Fibroblast of lung (primary cell): ENCODE measurements at regions not wholly inside any gene's neighbourhood (a gene's known extent, or its start where the extent isn't known, plus 50 kb on each side); places are given as distances from the start of the nearest gene placed in this dataset.
"Not testable (repeated sequence)": the region's sequence is repeated elsewhere in the genome, so short reads cannot be mapped to it uniquely, and the experiment has no call there.

ENCODE experiments used
- DNase-seq, 2 donors: peaks; one replicate each; pipeline versions ENCODE4 v3.0.0 to v3.0.0-alpha.2; 2010; ENCODE audit warnings: low read depth in 2 of 2
- H2AFZ ChIP-seq: 2 replicates; pipeline ENCODE4 v1.5.1; 2012; ENCODE audit warnings: low read length, control low read depth, inconsistent platforms
- H3K27ac ChIP-seq: 2 replicates; pipeline ENCODE4 v1.5.1; 2011; ENCODE audit warnings: low read length, control low read depth; ENCODE audit not compliant: insufficient read depth
- H3K27me3 ChIP-seq: 2 replicates; pipeline ENCODE4 v1.5.1; 2011; ENCODE audit warnings: mild to moderate bottlenecking, low read length; ENCODE audit not compliant: control insufficient read depth, insufficient read depth
- H3K36me3 ChIP-seq: 2 replicates; pipeline ENCODE4 v1.5.1; 2011; ENCODE audit warnings: low read length; ENCODE audit not compliant: control insufficient read depth, insufficient read depth
- H3K4me1 ChIP-seq: 2 replicates; pipeline ENCODE4 v1.5.1; 2011; ENCODE audit warnings: low read length; ENCODE audit not compliant: control insufficient read depth, insufficient read depth; ENCODE audit errors: extremely low read depth
- H3K4me2 ChIP-seq: 2 replicates; pipeline ENCODE4 v1.5.1; 2011; ENCODE audit warnings: low read length, control low read depth; ENCODE audit not compliant: insufficient read depth; ENCODE audit errors: extremely low read depth
- H3K4me3 ChIP-seq, 4 experiments: fragments of 200-600 bp in 1 of 4; sonication (generic) in 1 of 4; replicated peaks in 1 of 4; 2 replicates each; pipeline ENCODE4 v1.5.1; 2011 to 2016; ENCODE audit warnings: low read length in 4 of 4, low read depth in 3 of 4, mild to moderate bottlenecking in 3 of 4, control low read depth in 2 of 4, inconsistent platforms in 1 of 4, mixed read lengths in 1 of 4; ENCODE audit not compliant: insufficient read depth in 1 of 4; ENCODE audit errors: control extremely low read depth in 1 of 4
- H3K79me2 ChIP-seq: 2 replicates; pipeline ENCODE4 v1.5.1; 2012; ENCODE audit warnings: mild to moderate bottlenecking, low read length, inconsistent platforms; ENCODE audit not compliant: control insufficient read depth, insufficient read depth
- H3K9ac ChIP-seq: 2 replicates; pipeline ENCODE4 v1.5.1; 2011; ENCODE audit warnings: mild to moderate bottlenecking, low read length, control low read depth; ENCODE audit not compliant: insufficient read depth
- H3K9me3 ChIP-seq: 2 replicates; pipeline ENCODE4 v1.5.1; 2012; ENCODE audit warnings: low read depth, low read length; ENCODE audit not compliant: control insufficient read depth, insufficient read depth
- H4K20me1 ChIP-seq: 2 replicates; pipeline ENCODE4 v1.5.1; 2011; ENCODE audit warnings: low read length; ENCODE audit not compliant: control insufficient read depth, insufficient read depth; ENCODE audit errors: extremely low read depth
- CTCF ChIP-seq, 2 donors: IDR thresholded peaks in 1 of 2; conservative IDR thresholded peaks in 1 of 2; 1 replicate in 1 of 2; 2 replicates in 1 of 2; pipeline ENCODE4 v1.5.1; 2011 to 2012; ENCODE audit warnings: low read length in 2 of 2, control low read depth in 1 of 2, inconsistent platforms in 1 of 2, low read depth in 1 of 2, mild to moderate bottlenecking in 1 of 2
- EZH2 ChIP-seq: IDR thresholded peaks from 2 replicates; pipeline ENCODE4 v1.5.1; 2012; ENCODE audit warnings: low read length, control low read depth, mild to moderate bottlenecking; ENCODE audit errors: missing control alignments

DNA sequence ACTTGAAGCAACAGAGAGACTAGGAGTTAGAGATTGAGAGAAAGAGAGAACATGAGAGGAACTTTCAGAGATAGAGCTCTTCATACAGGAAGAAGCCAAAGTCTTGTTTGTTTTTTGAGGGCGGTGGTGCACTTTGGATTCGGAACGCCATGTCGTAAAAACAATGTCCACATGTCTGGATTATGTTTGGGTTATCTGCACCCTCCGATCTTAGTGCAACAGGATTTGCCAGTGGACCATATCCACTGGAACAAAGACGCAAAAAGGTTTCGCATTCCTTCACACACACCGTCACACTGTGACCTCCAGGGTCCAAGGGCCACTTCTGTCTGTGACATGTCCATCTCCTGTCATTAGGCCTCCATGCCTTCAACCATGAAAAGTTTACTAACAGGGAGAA lies 141.8 kb upstream of the ATP11B start:
- no peak for DNase-seq
- Histone ChIP-seq H3K9me3 (no peaks in the 10 kb centered on the region), H3K4me3 (no peak overlapping the region), H3K27me3 (no peaks in the 10 kb centered on the region), H3K36me3 (no peaks in the 10 kb centered on the region), H3K27ac (no peak overlapping the region), H3K4me2 (no peak overlapping the region), H3K9ac (no peak overlapping the region), H3K4me1 (no peaks in the 10 kb centered on the region), H2AFZ (no peak overlapping the region), H4K20me1 (no peaks in the 10 kb centered on the region), H3K79me2 (no peaks in the 10 kb centered on the region)
- TF ChIP-seq EZH2: no peak
- TF ChIP-seq CTCF (conservative IDR thresholded peaks at IDR 0.05 in 1 of 2, IDR thresholded peaks at IDR 0.05 in 1 of 2; ENCODE audit: low read depth in 1 of 2, low read length in 2 of 2): no peak

GRCh38 chr3:182653065-182653464 lies 140.2 kb upstream of the ATP11B start:
- H3K9ac ChIP-seq, H3K9me3 ChIP-seq, H3K36me3 ChIP-seq, H3K27ac ChIP-seq, H3K4me2 ChIP-seq, H3K4me1 ChIP-seq, H4K20me1 ChIP-seq, DNase-seq, H3K79me2 ChIP-seq, H3K4me3 ChIP-seq, H2AFZ ChIP-seq, H3K27me3 ChIP-seq: not testable (repeated sequence)

- H3K27ac ChIP-seq: no peak overlapping the region
- H3K79me2 ChIP-seq: no peaks in the 10 kb centered on the region
- H3K36me3 ChIP-seq: no peaks in the 10 kb centered on the region
- no peak overlapping the region for H3K4me2 ChIP-seq
- no peak for DNase-seq
- TF ChIP-seq EZH2 (no peak), CTCF (conservative IDR thresholded peaks at IDR 0.05 in 1 of 2, IDR thresholded peaks at IDR 0.05 in 1 of 2; ENCODE audit: low read depth in 1 of 2, low read length in 2 of 2) (no peak)
- H3K4me1 ChIP-seq: no peaks in the 10 kb centered on the region
- H2AFZ ChIP-seq: no peak overlapping the region
- no peak overlapping the region for H3K9ac ChIP-seq
- H4K20me1 ChIP-seq: no peaks in the 10 kb centered on the region
- H3K9me3 ChIP-seq: no peaks in the 10 kb centered on the region
- H3K27me3 ChIP-seq: no peaks in the 10 kb centered on the region
- H3K4me3 ChIP-seq: no peak overlapping the region
Measured at GRCh38 chr3:182668541-182668940, 124.8 kb upstream of the ATP11B start.

DNA sequence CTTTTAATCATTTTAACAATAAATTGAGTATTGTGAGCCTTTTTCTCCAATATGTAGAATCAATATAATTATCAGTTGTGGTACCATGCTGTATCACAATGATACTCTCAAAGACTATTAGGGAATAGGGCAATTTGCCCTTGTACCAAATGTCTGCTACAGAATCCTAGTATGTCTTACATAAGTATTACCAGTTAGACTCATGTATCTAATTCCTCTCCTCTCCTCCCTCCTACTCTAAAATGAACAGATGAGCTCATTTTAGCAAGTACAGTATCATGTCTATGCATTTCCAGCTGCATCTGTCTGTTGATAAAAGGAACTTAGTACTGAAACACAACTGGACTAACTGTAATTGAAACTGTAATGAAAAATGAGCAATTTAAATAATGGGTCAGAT lies 124.3 kb upstream of the ATP11B start:
- H4K20me1 ChIP-seq: no peaks in the 10 kb centered on the region
- no peak for DNase-seq
- no peak overlapping the region for H3K4me3 ChIP-seq
- no peak overlapping the region for H3K27ac ChIP-seq
- no peaks in the 10 kb centered on the region for H3K4me1 ChIP-seq
- no peaks in the 10 kb centered on the region for H3K79me2 ChIP-seq
- no peak overlapping the region for H3K4me2 ChIP-seq
- no peaks in the 10 kb centered on the region for H3K9me3 ChIP-seq
- H3K27me3 ChIP-seq: no peaks in the 10 kb centered on the region
- no peaks in the 10 kb centered on the region for H3K36me3 ChIP-seq
- H3K9ac ChIP-seq: no peak overlapping the region
- TF ChIP-seq CTCF (conservative IDR thresholded peaks at IDR 0.05 in 1 of 2, IDR thresholded peaks at IDR 0.05 in 1 of 2; ENCODE audit: low read depth in 1 of 2, low read length in 2 of 2) (no peak), EZH2 (no peak)
- H2AFZ ChIP-seq: no peak overlapping the region
